Fibroblast of pulmonary artery (primary cell): ENCODE measurements at regions not wholly inside any gene's neighbourhood (a gene's known extent, or its start where the extent isn't known, plus 50 kb on each side); places are given as distances from the start of the nearest gene placed in this dataset.

Experiments
- DNase-seq: peaks from one replicate; pipeline ENCODE4 v3.0.0-alpha.2; 2010; ENCODE audit warnings: low read depth
- H3K4me3 ChIP-seq: replicated peaks from 2 replicates; pipeline ENCODE4 v1.5.1; 2011; ENCODE audit warnings: low read depth, mild to moderate bottlenecking, control low read depth, low read length, moderate library complexity
- CTCF ChIP-seq: IDR thresholded peaks from 2 replicates; pipeline ENCODE4 v1.5.1; 2011; ENCODE audit warnings: mild to moderate bottlenecking, control low read depth, low read length, inconsistent platforms; ENCODE audit errors: missing control alignments

GRCh38 chr5:157930710-157931109, 71.8 kb upstream of the CLINT1 start:
- no peak overlapping the region for H3K4me3 ChIP-seq
- TF ChIP-seq CTCF, result no peak
- DNase-seq, result no peak

DNA sequence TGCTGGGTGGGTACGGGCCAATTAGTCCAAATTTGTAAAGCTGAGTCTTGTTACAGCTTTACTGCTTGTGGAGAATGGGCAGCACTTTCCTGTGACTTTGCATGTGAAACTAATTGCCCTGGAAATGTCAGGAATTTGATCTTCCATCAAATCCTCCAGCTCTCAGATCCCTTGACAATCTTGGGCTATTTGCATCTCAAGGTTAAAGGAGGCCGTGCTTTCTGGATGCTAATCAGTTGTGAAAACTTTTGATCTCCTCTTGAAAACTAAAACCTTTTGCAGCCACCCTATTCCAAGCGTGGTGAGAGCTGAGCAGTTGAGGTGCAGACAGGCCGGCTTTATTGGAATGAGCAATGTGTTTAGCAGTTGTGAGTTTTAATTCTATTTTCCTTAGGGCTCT, 68.0 kb upstream of the CLINT1 start:
- TF ChIP-seq CTCF, result no peak
- no peak overlapping the region for H3K4me3 ChIP-seq
- no peak for DNase-seq

DNA sequence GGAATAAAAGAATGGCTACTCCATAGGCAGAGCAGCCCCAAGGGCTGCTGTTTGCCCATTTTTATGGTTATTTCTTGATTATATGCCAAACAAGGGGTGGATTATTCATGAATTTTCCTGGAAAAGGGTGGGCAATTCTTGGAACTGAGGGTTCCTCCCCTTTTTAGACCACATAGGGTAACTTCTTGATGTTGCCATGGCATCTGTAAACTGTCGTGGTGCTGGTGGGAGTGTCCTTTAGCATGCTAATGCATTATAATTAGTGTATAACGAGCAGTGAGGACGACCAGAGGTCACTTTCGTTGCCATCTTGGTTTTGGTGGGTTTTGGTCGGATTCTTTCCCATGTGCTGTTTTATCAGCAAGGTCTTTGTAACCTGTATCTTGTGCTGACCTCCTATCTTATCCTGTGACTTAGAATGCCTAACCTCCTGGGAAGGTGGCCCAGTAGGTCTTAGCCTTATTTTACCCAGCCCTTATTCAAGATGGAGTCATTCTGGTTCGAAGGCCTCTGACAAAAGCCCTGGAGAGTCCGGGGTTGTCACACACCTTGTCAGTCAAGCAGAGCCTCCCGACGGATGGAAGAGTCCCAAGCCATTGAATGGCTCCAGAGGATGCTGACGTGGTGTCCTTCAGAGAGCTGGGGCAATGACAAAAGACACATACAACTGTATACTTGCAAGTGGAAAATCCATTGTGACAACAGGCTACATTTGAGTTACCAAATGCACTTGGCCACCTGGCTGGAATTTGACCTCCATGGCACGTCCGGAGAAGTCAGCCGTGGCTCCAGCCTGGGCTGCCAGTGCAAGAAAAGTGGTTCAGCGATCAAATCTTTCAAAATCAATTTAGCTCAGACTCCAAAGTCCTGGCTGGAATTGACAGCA, 67.1 kb upstream of the CLINT1 start:
- no peak for TF ChIP-seq CTCF
- H3K4me3 ChIP-seq, result no peak overlapping the region
- no peak for DNase-seq

DNA sequence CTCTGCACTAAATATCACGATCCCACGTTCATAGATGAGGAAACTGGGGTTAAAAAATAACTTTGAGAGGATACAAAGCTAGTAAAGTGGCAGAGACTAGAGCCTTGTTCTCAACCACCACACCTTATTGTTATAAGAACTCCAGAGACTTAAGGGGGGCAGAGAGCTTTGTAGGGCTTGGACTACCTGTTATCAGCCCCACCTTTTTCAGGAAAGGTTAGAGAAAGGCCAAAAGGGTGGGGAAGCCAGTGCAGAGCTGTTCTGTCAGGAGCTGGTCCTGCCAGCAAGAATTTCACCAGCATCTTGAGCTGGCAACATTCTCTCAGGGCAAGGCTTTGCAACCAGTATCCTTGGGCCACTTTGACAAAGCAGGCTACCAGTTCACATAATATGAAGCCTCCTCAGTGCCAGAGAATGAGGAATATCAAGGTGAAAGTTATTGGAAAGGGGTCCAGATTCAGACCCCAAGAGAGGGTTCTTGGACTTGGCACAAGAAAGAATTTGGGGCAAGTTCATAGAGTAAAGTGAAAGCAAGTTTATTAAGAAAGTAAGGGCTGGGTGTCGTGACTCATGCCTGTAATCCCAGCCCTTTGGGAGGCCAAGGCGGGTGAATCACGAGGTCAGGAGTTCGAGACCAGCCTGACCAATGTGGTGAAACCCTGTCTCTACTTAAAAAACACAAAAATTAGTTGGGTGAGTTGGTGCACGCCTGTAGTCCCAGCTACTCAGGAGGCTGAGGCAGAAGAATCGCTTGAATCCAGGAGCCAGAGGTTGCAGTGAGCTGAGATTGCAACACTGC, 66.2 kb upstream of the CLINT1 start:
- TF ChIP-seq CTCF, result no peak
- DNase-seq, result no peak

GRCh38 chr5:157924490-157924889, 65.5 kb upstream of the CLINT1 start:
- H3K4me3 ChIP-seq, result no peak overlapping the region
- no peak for DNase-seq
- no peak for TF ChIP-seq CTCF

More for the DNA sequence above, 66.2 kb upstream of the CLINT1 start:
- H3K4me3 ChIP-seq, result no peak overlapping the region

DNA sequence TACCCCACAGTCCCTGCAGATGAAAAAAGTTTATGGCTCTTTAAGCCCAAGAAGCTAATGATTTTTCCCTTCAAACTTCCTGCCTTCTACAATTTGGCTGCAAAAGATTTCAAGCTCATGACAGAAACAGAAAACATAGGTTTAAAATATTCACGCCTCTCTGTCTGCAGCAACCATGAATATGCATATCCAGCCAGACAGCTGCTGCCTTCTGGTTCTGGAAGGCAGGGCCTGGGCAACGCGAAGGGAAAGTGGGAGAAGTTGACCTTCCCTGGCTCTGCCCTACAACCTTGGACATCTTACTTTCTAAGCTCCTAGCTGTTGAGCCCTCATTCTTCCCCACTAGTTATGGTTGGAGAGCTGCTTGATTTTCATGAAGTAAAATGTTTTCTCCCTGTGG, 64.8 kb upstream of the CLINT1 start:
- H3K4me3 ChIP-seq, result no peak overlapping the region
- TF ChIP-seq CTCF, result no peak
- no peak for DNase-seq
